Neural progenitor cell (in vitro differentiated cells): ENCODE measurements at regions not wholly inside any gene's neighbourhood (a gene's known extent, or its start where the extent isn't known, plus 50 kb on each side); places are given as distances from the start of the nearest gene placed in this dataset.

Experiments used
- DNase-seq: peaks from one replicate; pipeline ENCODE4 v3.0.0-alpha.2; 2016; ENCODE audit warnings: low spot score
- H2AFZ ChIP-seq: fragments of 200-600 bp; sonication (generic); replicated peaks from 2 replicates; pipeline ENCODE4 v1.6.1; 2016; ENCODE audit warnings: antibody characterized with exemption
- H3F3A ChIP-seq: fragments of 200-600 bp; sonication (generic); 2 replicates; pipeline ENCODE4 v1.6.1; 2016; ENCODE audit warnings: antibody characterized with exemption, low read depth
- H3K27ac ChIP-seq: fragments of 200-600 bp; sonication (generic); 2 replicates; pipeline ENCODE4 v1.5.1; 2016; ENCODE audit warnings: mild to moderate bottlenecking
- H3K27me3 ChIP-seq: fragments of 200-600 bp; sonication (generic); 2 replicates; pipeline ENCODE4 v1.6.1; 2016; ENCODE audit warnings: mild to moderate bottlenecking, moderate library complexity
- H3K36me3 ChIP-seq: fragments of 200-600 bp; sonication (generic); 2 replicates; pipeline ENCODE4 v1.5.1; 2016
- H3K4me1 ChIP-seq: fragments of 200-600 bp; sonication (generic); 2 replicates; pipeline ENCODE4 v1.6.1; 2016; ENCODE audit warnings: mixed run types
- H3K4me2 ChIP-seq: fragments of 200-600 bp; sonication (generic); 2 replicates; pipeline ENCODE4 v1.6.1; 2016
- H3K4me3 ChIP-seq: fragments of 200-600 bp; sonication (generic); 2 replicates; pipeline ENCODE4 v1.5.1; 2016
- H3K79me2 ChIP-seq: fragments of 200-600 bp; sonication (generic); 2 replicates; pipeline ENCODE4 v1.6.1; 2016; ENCODE audit warnings: low read depth
- H3K9ac ChIP-seq: fragments of 200-600 bp; sonication (generic); 2 replicates; pipeline ENCODE4 v1.6.1; 2016
- H3K9me3 ChIP-seq: fragments of 200-600 bp; sonication (generic); 2 replicates; pipeline ENCODE4 v1.5.1; 2016; ENCODE audit warnings: low read depth
- H4K20me1 ChIP-seq: fragments of 200-600 bp; sonication (generic); 2 replicates; pipeline ENCODE4 v1.6.1; 2016; ENCODE audit warnings: low read depth
- H3K27ac Mint-ChIP-seq: 3 replicates; pipeline ENCODE4 v1.8.0; 2021; ENCODE audit warnings: mixed read lengths
- H3K27me3 Mint-ChIP-seq: 2 replicates; pipeline ENCODE4 v1.8.0; 2022; ENCODE audit warnings: low read depth, mild to moderate bottlenecking, inconsistent platforms, moderate library complexity, mixed read lengths; ENCODE audit not compliant: insufficient read depth
- H3K36me3 Mint-ChIP-seq: 3 replicates; pipeline ENCODE4 v1.8.0; 2021; ENCODE audit warnings: mixed read lengths
- H3K4me1 Mint-ChIP-seq: 3 replicates; pipeline ENCODE4 v1.8.0; 2021; ENCODE audit warnings: mixed read lengths
- H3K4me3 Mint-ChIP-seq: 3 replicates; pipeline ENCODE4 v1.8.0; 2021; ENCODE audit warnings: mild to moderate bottlenecking, moderate library complexity, mixed read lengths
- H3K9me3 Mint-ChIP-seq: 3 replicates; pipeline ENCODE4 v1.8.0; 2020; ENCODE audit warnings: mixed read lengths
- CTCF ChIP-seq: fragments of 200-600 bp; sonication (generic); IDR thresholded peaks from 2 replicates; pipeline ENCODE4 v1.5.1; 2017; ENCODE audit warnings: antibody characterized with exemption, mild to moderate bottlenecking
- EZH2 ChIP-seq: fragments of 200-600 bp; sonication (generic); IDR thresholded peaks from 2 replicates; pipeline ENCODE4 v1.6.1; 2017; ENCODE audit warnings: antibody characterized with exemption, mild to moderate bottlenecking, moderate library complexity
- EZH2phosphoT487 ChIP-seq: fragments of 200-600 bp; sonication (generic); IDR thresholded peaks from 2 replicates; pipeline ENCODE4 v1.6.1; 2017; ENCODE audit warnings: antibody characterized with exemption

- Histone ChIP-seq H3K79me2 (no peaks in the 10 kb centered on the region), H3K27ac (no peak overlapping the region), H3K4me3 (no peak overlapping the region), H3K4me2 (no peak overlapping the region), H3K36me3 (no peaks in the 10 kb centered on the region), H3K4me1 (no peaks in the 10 kb centered on the region), H3K9ac (no peak overlapping the region), H3K9me3 (no peaks in the 10 kb centered on the region), H3K27me3 (no peaks in the 10 kb centered on the region), H3F3A (no peaks in the 10 kb centered on the region), H2AFZ (peak overlapping the region; percentile 34), H4K20me1 (no peaks in the 10 kb centered on the region)
- Mint-ChIP-seq H3K27me3 (no peaks in the 10 kb centered on the region), H3K4me1 (peaks cover 10% of the 10 kb centered on the region), H3K36me3 (peaks cover 1% of the 10 kb centered on the region), H3K27ac (no peak overlapping the region), H3K4me3 (no peak overlapping the region), H3K9me3 (peaks cover 7% of the 10 kb centered on the region)
- no peak for TF ChIP-seq EZH2phosphoT487
- TF ChIP-seq CTCF, result no peak
- TF ChIP-seq EZH2, result no peak
- no peak for DNase-seq
These were observed 138.2 kb upstream of the DTNBP1 start for GRCh38 chr6:15800841-15801617.

DNA sequence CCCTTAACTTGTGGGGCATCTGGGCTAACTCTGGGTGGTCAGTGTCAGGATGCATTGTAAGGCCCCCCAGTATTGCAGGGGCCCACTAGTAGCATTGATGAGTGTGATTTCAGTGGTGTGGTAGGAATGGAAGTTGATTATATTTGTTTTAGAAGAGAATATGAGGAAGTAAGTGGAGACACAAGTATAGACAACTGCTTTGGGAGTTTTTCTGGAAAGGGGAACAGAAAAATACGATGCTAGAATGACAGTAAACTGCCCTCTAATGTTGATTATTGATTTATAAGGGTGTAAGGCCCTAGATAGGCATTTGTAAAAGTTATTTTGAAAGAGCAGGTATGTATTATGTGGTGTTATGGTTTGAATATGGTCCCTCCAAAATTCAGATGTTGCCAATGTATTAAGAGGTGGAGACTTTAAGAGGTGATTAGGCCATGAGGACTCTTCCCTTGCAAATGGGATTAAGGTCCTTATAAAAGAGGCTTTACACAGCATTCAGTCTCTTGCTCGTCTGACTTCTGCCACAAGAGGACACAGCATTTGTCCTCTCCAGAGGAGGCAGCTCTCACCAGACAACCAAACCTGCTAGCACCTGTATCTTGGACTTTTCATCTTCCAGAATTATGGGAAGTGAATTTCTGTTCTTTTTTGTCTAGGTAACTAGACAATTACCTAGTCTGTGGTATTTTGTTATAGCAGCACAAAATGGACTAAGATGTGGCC is 135.9 kb upstream of the DTNBP1 start:
- Histone ChIP-seq H3K36me3 (no peaks in the 10 kb centered on the region), H3K4me1 (no peaks in the 10 kb centered on the region), H2AFZ (no peak overlapping the region), H3F3A (no peaks in the 10 kb centered on the region), H3K9me3 (no peaks in the 10 kb centered on the region), H3K27me3 (no peaks in the 10 kb centered on the region), H3K9ac (no peak overlapping the region), H3K4me3 (no peak overlapping the region), H3K27ac (no peak overlapping the region), H3K4me2 (no peak overlapping the region), H4K20me1 (no peaks in the 10 kb centered on the region), H3K79me2 (no peaks in the 10 kb centered on the region)
- peaks cover 1% of the 10 kb centered on the region for H3K36me3 Mint-ChIP-seq
- DNase-seq, result no peak
- no peak overlapping the region for H3K27ac Mint-ChIP-seq
- peaks cover 3% of the 10 kb centered on the region for H3K27me3 Mint-ChIP-seq
- H3K4me1 Mint-ChIP-seq, result peaks cover 6% of the 10 kb centered on the region
- H3K9me3 Mint-ChIP-seq, result peaks cover 9% of the 10 kb centered on the region
- no peak overlapping the region for H3K4me3 Mint-ChIP-seq
- TF ChIP-seq CTCF (no peak), EZH2 (no peak), EZH2phosphoT487 (no peak)

DNA sequence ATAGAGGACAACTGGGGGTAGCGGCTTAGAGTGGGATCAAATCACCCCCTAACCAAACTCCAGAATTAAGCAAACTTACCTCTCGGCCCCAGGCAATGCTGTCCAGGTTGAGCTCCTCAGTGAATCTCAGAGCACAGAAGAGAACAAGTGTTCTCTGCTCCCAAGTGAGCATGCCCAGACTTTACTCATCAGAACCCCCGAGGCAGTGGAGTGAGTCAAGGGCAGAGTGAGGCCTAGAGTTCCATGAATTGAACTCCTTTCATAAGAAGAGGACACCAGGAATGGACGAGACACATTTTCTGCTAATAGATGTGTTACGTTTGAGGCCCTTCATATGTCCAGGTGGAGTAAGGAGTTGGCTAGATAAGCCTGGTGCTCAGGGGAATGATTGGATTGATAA is 134.0 kb upstream of the DTNBP1 start:
- DNase-seq, result no peak
- peaks cover 9% of the 10 kb centered on the region for H3K9me3 Mint-ChIP-seq
- TF ChIP-seq CTCF, result no peak
- no peak for TF ChIP-seq EZH2
- TF ChIP-seq EZH2phosphoT487, result no peak
- no peak overlapping the region for H3K27ac Mint-ChIP-seq
- H3K27me3 ChIP-seq, result no peaks in the 10 kb centered on the region
- H2AFZ ChIP-seq, result no peak overlapping the region
- H3K36me3 Mint-ChIP-seq, result peaks cover 1% of the 10 kb centered on the region
- H3K4me1 ChIP-seq, result no peaks in the 10 kb centered on the region
- H3K9ac ChIP-seq, result no peak overlapping the region
- H3K79me2 ChIP-seq, result no peaks in the 10 kb centered on the region
- H3K9me3 ChIP-seq, result no peaks in the 10 kb centered on the region
- H3K4me1 Mint-ChIP-seq, result peaks cover 15% of the 10 kb centered on the region
- no peaks in the 10 kb centered on the region for H4K20me1 ChIP-seq
- H3K4me3 ChIP-seq, result no peak overlapping the region
- H3F3A ChIP-seq, result no peaks in the 10 kb centered on the region
- no peak overlapping the region for H3K4me2 ChIP-seq
- H3K4me3 Mint-ChIP-seq, result no peak overlapping the region
- no peaks in the 10 kb centered on the region for H3K36me3 ChIP-seq
- H3K27ac ChIP-seq, result no peak overlapping the region
- H3K27me3 Mint-ChIP-seq, result peaks cover 3% of the 10 kb centered on the region
